ENCODE measurements at regions not wholly inside any gene's neighbourhood (a gene's known extent, or its start where the extent isn't known, plus 50 kb on each side); places are given as distances from the start of the nearest gene placed in this dataset.
A peak's percentile ranks its signal among the peaks of the same experiment; 100 is the strongest.
"Not testable (repeated sequence)": the region's sequence is repeated elsewhere in the genome, so short reads cannot be mapped to it uniquely, and the experiment has no call there.

- Histone ChIP-seq H3K27me3 (ENCODE audit: control insufficient read depth in 3 of 3, insufficient read depth in 3 of 3, low read length in 2 of 3) (peaks cover 0 to 26% (median 25%) of the 10 kb centered on the region in 3 donors), H3K9me3 (ENCODE audit: control insufficient read depth in 4 of 4, insufficient read depth in 3 of 4, low read length in 3 of 4) (no peaks in the 10 kb centered on the region), H3K36me3 (ENCODE audit: control insufficient read depth in 4 of 4, insufficient read depth in 4 of 4, low read length in 4 of 4) (no peaks in the 10 kb centered on the region), H3K4me1 (ENCODE audit: control insufficient read depth in 5 of 5, insufficient read depth in 5 of 5, low read length in 5 of 5) (peaks cover 0 to 10% (median 0%) of the 10 kb centered on the region in 5 donors), H3K27ac (ENCODE audit: low read depth in 1 of 2, low read length in 1 of 2) (no peak overlapping the region), H3K9ac (ENCODE audit: insufficient read depth in 1 of 2, low read length in 2 of 2) (no peak overlapping the region), H3K4me3 (no peak overlapping the region)
- ATAC-seq (ENCODE audit: insufficient read depth, low FRiP score), result no peak
- DNase-seq, result no peak
- no peak for TF ChIP-seq CTCF (IDR thresholded peaks at IDR 0.05; ENCODE audit: control extremely low read depth, extremely low read depth)
- WGBS, 2 donors, result 74 to 93% methylated on average over 3 of the region's 3 CpGs
These were observed 68.0 kb downstream of the LUZP4 start for GRCh38 chrX:115357326-115358120.

GRCh38 chrX:115359508-115359907 lies 70.0 kb downstream of the LUZP4 start:
- ATAC-seq (ENCODE audit: insufficient read depth, low FRiP score); H3K36me3 ChIP-seq (ENCODE audit: control insufficient read depth in 4 of 4, insufficient read depth in 4 of 4, low read length in 4 of 4); DNase-seq; H3K9me3 ChIP-seq (ENCODE audit: control insufficient read depth in 4 of 4, insufficient read depth in 3 of 4, low read length in 3 of 4); H3K9ac ChIP-seq (ENCODE audit: insufficient read depth in 1 of 2, low read length in 2 of 2); H3K4me3 ChIP-seq; H3K27ac ChIP-seq (ENCODE audit: low read depth in 1 of 2, low read length in 1 of 2): not testable (repeated sequence)
- H3K27me3 ChIP-seq (ENCODE audit: control insufficient read depth in 3 of 3, insufficient read depth in 3 of 3, low read length in 2 of 3), result peaks cover 0 to 34% (median 23%) of the 10 kb centered on the region in 3 donors
- H3K4me1 ChIP-seq (ENCODE audit: control insufficient read depth in 5 of 5, insufficient read depth in 5 of 5, low read length in 5 of 5), result peaks cover 0 to 15% (median 0%) of the 10 kb centered on the region in 5 donors
- 40 to 57% methylated on average over 7 of the region's 7 CpGs for whole genome bisulfite sequencing, 2 donors

- Histone ChIP-seq H3K9ac (ENCODE audit: insufficient read depth in 1 of 2, low read length in 2 of 2) (no peak overlapping the region), H3K36me3 (ENCODE audit: control insufficient read depth in 4 of 4, insufficient read depth in 4 of 4, low read length in 4 of 4) (no peaks in the 10 kb centered on the region), H3K27ac (ENCODE audit: low read depth in 1 of 2, low read length in 1 of 2) (no peak overlapping the region), H3K9me3 (ENCODE audit: control insufficient read depth in 4 of 4, insufficient read depth in 3 of 4, low read length in 3 of 4) (no peaks in the 10 kb centered on the region), H3K4me1 (ENCODE audit: control insufficient read depth in 5 of 5, insufficient read depth in 5 of 5, low read length in 5 of 5) (peaks cover 0 to 20% (median 0%) of the 10 kb centered on the region in 5 donors), H3K4me3 (no peak overlapping the region), H3K27me3 (ENCODE audit: control insufficient read depth in 3 of 3, insufficient read depth in 3 of 3, low read length in 2 of 3) (peaks cover 0 to 33% (median 18%) of the 10 kb centered on the region in 3 donors)
- peak in 2 of 3 donors; percentile 46 to 48 for DNase-seq
- TF ChIP-seq CTCF (IDR thresholded peaks at IDR 0.05; ENCODE audit: control extremely low read depth, extremely low read depth), result no peak
- no peak for ATAC-seq (ENCODE audit: insufficient read depth, low FRiP score)
- 55 to 80% methylated on average over 2 of the region's 2 CpGs for WGBS, 2 donors
These were observed 70.8 kb downstream of the LUZP4 start for GRCh38 chrX:115360220-115360781.

- H3K27ac ChIP-seq (ENCODE audit: low read depth in 1 of 2, low read length in 1 of 2), result no peak overlapping the region
- H3K4me1 ChIP-seq (ENCODE audit: control insufficient read depth in 5 of 5, insufficient read depth in 5 of 5, low read length in 5 of 5), result peaks cover 0 to 20% (median 0%) of the 10 kb centered on the region in 5 donors
- no peak overlapping the region for H3K9ac ChIP-seq (ENCODE audit: insufficient read depth in 1 of 2, low read length in 2 of 2)
- no peaks in the 10 kb centered on the region for H3K36me3 ChIP-seq (ENCODE audit: control insufficient read depth in 4 of 4, insufficient read depth in 4 of 4, low read length in 4 of 4)
- 45 to 73% methylated on average over 17 to 18 of the region's 18 CpGs for WGBS, 2 donors
- no peak for DNase-seq
- H3K27me3 ChIP-seq (ENCODE audit: control insufficient read depth in 3 of 3, insufficient read depth in 3 of 3, low read length in 2 of 3), result peaks cover 0 to 33% (median 16%) of the 10 kb centered on the region in 3 donors
- H3K4me3 ChIP-seq, result no peak overlapping the region
- no peak for ATAC-seq (ENCODE audit: insufficient read depth, low FRiP score)
- no peak for TF ChIP-seq CTCF (IDR thresholded peaks at IDR 0.05; ENCODE audit: control extremely low read depth, extremely low read depth)
- no peaks in the 10 kb centered on the region for H3K9me3 ChIP-seq (ENCODE audit: control insufficient read depth in 4 of 4, insufficient read depth in 3 of 4, low read length in 3 of 4)
These were observed 73.0 kb downstream of the LUZP4 start for GRCh38 chrX:115362334-115363095.
